Panc1 (cell line): ENCODE measurements at regions not wholly inside any gene's neighbourhood (a gene's known extent, or its start where the extent isn't known, plus 50 kb on each side); places are given as distances from the start of the nearest gene placed in this dataset.

Source experiments
- ATAC-seq: fragments of 200-7000 bp; cut with Tn5 transposase; 2 replicates; pipeline ENCODE4 v1.9.1; 2020; ENCODE audit warnings: mild to moderate bottlenecking, moderate library complexity
- BruUV-seq: library from RNA; stranded (reverse); fragments of 400-500 nt; replicated peaks from 2 replicates; lab custom pipeline; 2021; lab: Mats Ljungman, UMichigan
- CTCF ChIA-PET: fragments of 300-600 bp; sonication (Branson Sonifier 250); formaldehyde crosslinking; loops from one replicate; lab custom pipeline; 2022; ENCODE audit warnings: antibody characterized with exemption; lab: Charles Lee
- POLR2A ChIA-PET: fragments of 300-600 bp; sonication (Branson Sonifier 250); formaldehyde crosslinking; loops from one replicate; lab custom pipeline; 2022; ENCODE audit warnings: antibody characterized with exemption; lab: Charles Lee
- DNase-seq: peaks from one replicate; pipeline ENCODE4 v3.0.0-alpha.2; 2010; ENCODE audit warnings: low read depth, low spot score
- H3K27ac ChIP-seq: 2 replicates; pipeline ENCODE4 v1.5.1; 2011; ENCODE audit warnings: mild to moderate bottlenecking, low read length, inconsistent platforms
- H3K27me3 ChIP-seq: fragments of 200-500 bp; sonication (Bioruptor generic); 2 replicates; pipeline ENCODE4 v1.6.0; 2014; ENCODE audit warnings: low read length, inconsistent platforms; ENCODE audit not compliant: control insufficient read depth, insufficient read depth
- H3K36me3 ChIP-seq: fragments of 200-500 bp; sonication (Bioruptor generic); 2 replicates; pipeline ENCODE4 v1.5.1; 2014; ENCODE audit warnings: inconsistent platforms, mild to moderate bottlenecking, low read length, moderate library complexity; ENCODE audit not compliant: control insufficient read depth, insufficient read depth
- H3K4me1 ChIP-seq: 2 replicates; pipeline ENCODE4 v1.5.1; 2011; ENCODE audit warnings: inconsistent platforms, mild to moderate bottlenecking, low read length, moderate library complexity; ENCODE audit not compliant: control insufficient read depth, insufficient read depth
- H3K4me3 ChIP-seq, 2 experiments: 2 replicates each; pipeline ENCODE4 v1.5.1; 2011 to 2012; ENCODE audit warnings: low read depth in 2 of 2, low read length in 2 of 2, mild to moderate bottlenecking in 2 of 2, inconsistent platforms in 1 of 2, moderate library complexity in 1 of 2
- H3K9me3 ChIP-seq: fragments of 200-500 bp; sonication (Bioruptor generic); 2 replicates; pipeline ENCODE4 v1.5.1; 2014; ENCODE audit warnings: low read depth, mild to moderate bottlenecking, inconsistent platforms, low read length, moderate library complexity; ENCODE audit not compliant: control insufficient read depth, insufficient read depth
- CTCF ChIP-seq: fragments of 450-650 bp; IDR thresholded peaks from 2 replicates; pipeline ENCODE4 v1.5.1; 2017; ENCODE audit warnings: mild to moderate bottlenecking
- POLR2AphosphoS5 ChIP-seq: IDR thresholded peaks from 2 replicates; pipeline ENCODE4 v1.6.1; 2012; ENCODE audit warnings: mild to moderate bottlenecking, low read depth, low read length, moderate library complexity
- REST ChIP-seq, 2 experiments: IDR thresholded peaks; 2 replicates each; pipeline ENCODE4 v1.6.1; 2011 to 2012; ENCODE audit warnings: low read depth in 2 of 2, control low read depth in 1 of 2, low read length in 1 of 2, mild to moderate bottlenecking in 1 of 2, moderate library complexity in 1 of 2; ENCODE audit not compliant: insufficient read depth in 1 of 2
- SIN3A ChIP-seq: IDR thresholded peaks from 2 replicates; pipeline ENCODE4 v1.6.1; 2012; ENCODE audit warnings: low read depth, mild to moderate bottlenecking, low read length, moderate library complexity, borderline replicate concordance; ENCODE audit not compliant: insufficient read depth
- TCF7L2 ChIP-seq: IDR thresholded peaks from 2 replicates; pipeline ENCODE4 v1.6.1; 2011; ENCODE audit warnings: mild to moderate bottlenecking, low read depth, low read length, inconsistent platforms
- in situ Hi-C: cut with HindIII; loops from 2 replicates; pipeline ENCODE4 v1.10.0; 2016; ENCODE audit warnings: low sequenced_read_pairs, low pct_unique_long_range_greater_than_20kb
- intact Hi-C: fragments of 100-400 bp; cut with micrococcal nuclease; formaldehyde crosslinking; loops from one replicate; pipeline ENCODE4 v1.10.0; 2022; ENCODE audit not compliant: unreplicated experiment

GRCh38 chr6:6860863-6861262 is 246.9 kb upstream of the RREB1 start:
- 0 out of 2 replicates have a peak, but pooled peaks have one; percentile 42 for ATAC-seq
- intact Hi-C loops (no loop called here), in situ Hi-C loops (no loop called here)
- no peak for DNase-seq
- ChIA-PET POLR2A (no interaction called here), CTCF (no interaction called here)
- H3K27me3 ChIP-seq: no peaks in the 10 kb centered on the region
- H3K27ac ChIP-seq: no peak overlapping the region
- no peaks in the 10 kb centered on the region for H3K9me3 ChIP-seq
- no peaks in the 10 kb centered on the region for H3K4me1 ChIP-seq
- BruUV-seq: no TSS peak
- no peaks in the 10 kb centered on the region for H3K36me3 ChIP-seq
- TF ChIP-seq CTCF (no peak), POLR2AphosphoS5 (no peak), SIN3A (no peak), REST (IDR thresholded peaks at IDR 0.05; ENCODE audit: insufficient read depth in 1 of 2, low read depth in 2 of 2, low read length in 1 of 2) (no peak), TCF7L2 (no peak)
- no peak overlapping the region for H3K4me3 ChIP-seq

GRCh38 chr6:6861351-6861894 is 246.3 kb upstream of the RREB1 start:
- ATAC-seq (no peak), DNase-seq (no peak)
- Histone ChIP-seq H3K36me3 (no peaks in the 10 kb centered on the region), H3K4me3 (no peak overlapping the region), H3K27me3 (no peaks in the 10 kb centered on the region), H3K27ac (no peak overlapping the region), H3K9me3 (no peaks in the 10 kb centered on the region), H3K4me1 (no peaks in the 10 kb centered on the region)
- intact Hi-C loops: no loop called here
- no TSS peak for BruUV-seq
- in situ Hi-C loops: no loop called here
- no peak for TF ChIP-seq REST (IDR thresholded peaks at IDR 0.05; ENCODE audit: insufficient read depth in 1 of 2, low read depth in 2 of 2, low read length in 1 of 2)
- no peak for TF ChIP-seq POLR2AphosphoS5
- TF ChIP-seq SIN3A: no peak
- TF ChIP-seq TCF7L2: no peak
- no peak for TF ChIP-seq CTCF
- CTCF ChIA-PET: interaction anchor here (0.7 kb wide), 2 partner anchors 309 to 381 kb away, joined by 7 read pairs; no protein-coding TSS in a partner anchor
- POLR2A ChIA-PET: no interaction called here
